BLaER1 treated with 17β-estradiol and CSF1 and Interleukin-3, amounts not matched to agents 10 nM and 100 nM (cell line): ENCODE measurements at regions not wholly inside any gene's neighbourhood (a gene's known extent, or its start where the extent isn't known, plus 50 kb on each side); places are given as distances from the start of the nearest gene placed in this dataset.
"Not testable (repeated sequence)": the region's sequence is repeated elsewhere in the genome, so short reads cannot be mapped to it uniquely, and the experiment has no call there.

Experiments
- H3K27ac ChIP-seq, 11 experiments: shearing (Covaris generic); formaldehyde crosslinking; 2 replicates each; pipeline ENCODE4 v1.8.1; 2022
- H3K27me3 ChIP-seq, 11 experiments: shearing (Covaris generic); formaldehyde crosslinking; 2 replicates each; pipeline ENCODE4 v1.8.1; 2022
- H3K36me3 ChIP-seq, 11 experiments: shearing (Covaris generic); formaldehyde crosslinking; 2 replicates each; pipeline ENCODE4 v1.8.1; 2022
- H3K4me1 ChIP-seq, 10 experiments: shearing (Covaris generic); formaldehyde crosslinking; 2 replicates each; pipeline ENCODE4 v1.8.1; 2022
- H3K4me2 ChIP-seq, 11 experiments: shearing (Covaris generic); formaldehyde crosslinking; 2 replicates each; pipeline ENCODE4 v1.8.1; 2022
- H3K4me3 ChIP-seq, 10 experiments: shearing (Covaris generic); formaldehyde crosslinking; 2 replicates each; pipeline ENCODE4 v1.8.1; 2022
- H3K9ac ChIP-seq, 11 experiments: shearing (Covaris generic); formaldehyde crosslinking; 2 replicates each; pipeline ENCODE4 v1.8.1; 2022
- H3K9me3 ChIP-seq, 11 experiments: shearing (Covaris generic); formaldehyde crosslinking; replicated peaks in 1 of 11; 2 replicates each; pipeline ENCODE4 v1.8.1; 2022
- H4K20me1 ChIP-seq, 11 experiments: shearing (Covaris generic); formaldehyde crosslinking; 2 replicates each; pipeline ENCODE4 v1.8.1; 2022
- Cebpa-rat ChIP-seq, 11 experiments: shearing (Covaris generic); IDR thresholded peaks; 2 replicates each; pipeline ENCODE4 v1.8.1; 2022

DNA sequence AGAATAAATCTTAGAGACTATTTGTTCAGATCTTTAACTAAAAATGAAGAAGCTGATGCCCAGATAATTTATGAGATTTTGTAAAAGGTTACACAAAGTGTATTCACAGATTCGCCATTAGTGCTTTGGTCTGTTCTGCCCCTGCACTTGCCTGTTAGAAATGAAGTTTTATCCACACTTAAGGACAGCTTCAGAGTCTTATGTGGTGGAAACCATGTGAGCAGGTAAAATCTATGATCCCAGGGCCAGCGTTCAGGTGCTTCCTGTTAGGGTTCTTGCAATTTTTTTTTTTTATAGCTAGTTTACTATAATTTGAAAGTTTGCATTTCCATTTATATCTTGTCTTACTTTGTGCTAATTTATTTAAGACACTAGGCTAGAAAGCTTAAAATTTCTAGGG is 561.6 kb downstream of the PRR16 start:
- no peaks in the 10 kb centered on the region for H3K27me3 ChIP-seq
- no peaks in the 10 kb centered on the region for H4K20me1 ChIP-seq
- no peaks in the 10 kb centered on the region for H3K36me3 ChIP-seq
- no peak overlapping the region for H3K4me3 ChIP-seq
- no peak overlapping the region for H3K27ac ChIP-seq
- H3K9ac ChIP-seq = no peak overlapping the region
- TF ChIP-seq Cebpa-rat (IDR thresholded peaks at IDR 0.05) = no peak
- no peaks in the 10 kb centered on the region for H3K9me3 ChIP-seq
- H3K4me1 ChIP-seq = no peaks in the 10 kb centered on the region
- no peak overlapping the region for H3K4me2 ChIP-seq

DNA sequence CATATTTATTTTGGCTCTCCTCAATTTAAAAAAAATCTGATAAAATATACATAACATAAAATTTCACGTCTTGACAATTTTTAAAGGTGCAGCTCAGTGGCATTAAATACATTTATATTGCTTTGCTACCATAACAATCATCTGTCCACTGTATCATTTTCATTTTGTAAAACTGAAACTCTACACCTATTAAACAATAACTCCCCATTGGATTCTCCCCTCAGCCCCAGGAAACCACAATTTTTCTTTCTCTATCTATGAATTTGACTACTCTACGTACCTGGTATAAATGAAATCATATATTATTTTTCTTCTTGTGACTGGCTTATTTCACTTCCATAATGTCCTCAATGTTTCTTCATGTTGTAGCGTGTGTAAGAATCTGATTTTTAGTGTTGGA is 563.5 kb downstream of the PRR16 start:
- no peaks in the 10 kb centered on the region for H3K36me3 ChIP-seq
- no peaks in the 10 kb centered on the region for H3K9me3 ChIP-seq
- no peak overlapping the region for H3K27ac ChIP-seq
- no peak for TF ChIP-seq Cebpa-rat (IDR thresholded peaks at IDR 0.05)
- no peak overlapping the region for H3K4me3 ChIP-seq
- no peaks in the 10 kb centered on the region for H3K4me1 ChIP-seq
- H3K4me2 ChIP-seq = no peak overlapping the region
- H3K27me3 ChIP-seq = no peaks in the 10 kb centered on the region
- H3K9ac ChIP-seq = no peak overlapping the region
- H4K20me1 ChIP-seq = no peaks in the 10 kb centered on the region

DNA sequence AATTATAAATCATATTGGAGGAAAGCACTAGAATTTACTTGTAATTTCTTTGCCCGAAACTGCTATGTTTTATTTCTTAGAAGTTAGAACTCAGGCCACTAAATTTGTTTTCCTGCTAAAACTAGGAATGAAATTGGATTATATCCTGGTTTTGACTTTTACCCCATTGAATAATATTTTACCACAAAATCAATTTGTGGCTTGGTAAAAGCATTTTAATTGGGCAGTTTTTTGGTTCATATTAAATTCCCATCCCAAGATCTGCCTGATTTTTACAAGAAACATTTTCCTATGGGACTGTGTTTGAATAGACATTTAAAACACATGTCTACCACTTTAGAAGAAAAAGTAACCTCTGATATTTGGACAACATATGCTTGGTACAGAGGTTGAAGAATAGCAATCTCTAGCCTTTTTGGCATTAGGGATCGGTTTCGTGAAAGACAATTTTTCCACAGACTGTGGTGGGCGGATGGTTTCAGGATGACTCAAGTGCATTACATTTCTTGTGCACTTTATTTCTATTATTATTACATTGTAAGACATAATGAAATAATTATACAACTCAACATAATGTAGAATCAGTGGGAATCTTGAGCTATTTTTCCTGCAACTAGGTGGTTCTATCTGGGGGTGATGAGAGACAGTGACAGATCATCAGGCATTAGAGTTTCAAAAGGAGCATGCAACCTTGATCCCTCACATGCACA is 565.6 kb downstream of the PRR16 start:
- H3K27ac ChIP-seq = no peak overlapping the region
- no peaks in the 10 kb centered on the region for H3K9me3 ChIP-seq
- H4K20me1 ChIP-seq = no peaks in the 10 kb centered on the region
- H3K9ac ChIP-seq = no peak overlapping the region
- no peaks in the 10 kb centered on the region for H3K36me3 ChIP-seq
- TF ChIP-seq Cebpa-rat (IDR thresholded peaks at IDR 0.05) = no peak
- no peak overlapping the region for H3K4me3 ChIP-seq
- 0 out of 20 replicates have a peak, but pooled peaks cover 0 to 4% (median 0%) of the 10 kb centered on the region in 10 experiments for H3K4me1 ChIP-seq
- H3K27me3 ChIP-seq = no peaks in the 10 kb centered on the region
- no peak overlapping the region for H3K4me2 ChIP-seq

DNA sequence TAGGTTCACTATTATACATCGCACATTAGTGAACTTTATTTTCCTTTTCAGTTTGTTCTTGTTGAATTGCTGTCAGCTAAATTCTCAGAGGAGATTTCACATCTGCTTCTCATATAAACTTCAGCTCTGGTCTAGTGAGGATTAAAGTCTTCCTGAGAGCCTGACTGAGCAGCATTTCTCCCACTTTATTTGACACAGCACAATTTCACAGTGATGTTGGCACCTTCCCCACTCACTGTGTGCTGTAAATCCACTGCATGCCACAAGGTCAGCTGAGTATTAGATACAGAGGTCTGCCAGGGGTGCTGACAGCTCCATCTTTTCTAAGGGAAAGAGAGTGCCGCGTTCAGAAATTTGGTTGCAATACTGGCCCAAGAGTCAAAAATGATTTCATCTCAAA is 567.4 kb downstream of the PRR16 start:
- H3K4me1 ChIP-seq = 0 out of 20 replicates have a peak, but pooled peaks cover 0 to 4% (median 0%) of the 10 kb centered on the region in 10 experiments
- H3K9me3 ChIP-seq = no peaks in the 10 kb centered on the region
- H3K27me3 ChIP-seq = no peaks in the 10 kb centered on the region
- no peak for TF ChIP-seq Cebpa-rat (IDR thresholded peaks at IDR 0.05)
- H3K4me2 ChIP-seq = no peak overlapping the region
- H3K4me3 ChIP-seq = no peak overlapping the region
- H4K20me1 ChIP-seq = no peaks in the 10 kb centered on the region
- H3K36me3 ChIP-seq = no peaks in the 10 kb centered on the region
- H3K27ac ChIP-seq = no peak overlapping the region
- H3K9ac ChIP-seq = no peak overlapping the region

DNA sequence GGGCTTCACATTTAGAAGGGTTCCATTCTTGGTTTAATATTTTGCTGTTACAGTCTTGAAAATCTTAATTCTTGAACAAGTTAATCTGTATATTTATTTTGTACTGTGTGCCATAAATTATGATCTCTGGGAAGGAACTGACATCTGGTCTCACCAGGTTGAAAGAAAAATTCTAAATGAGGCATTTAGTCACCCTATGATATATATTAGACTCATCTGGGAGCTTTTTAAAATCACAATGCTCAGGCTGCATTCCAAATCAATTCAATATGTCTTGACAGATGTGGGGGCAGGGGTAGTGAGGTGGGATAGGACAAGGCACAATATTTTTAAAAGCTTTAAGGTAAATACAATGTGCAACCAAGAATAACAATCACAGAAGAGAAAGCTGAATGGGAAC is 569.2 kb downstream of the PRR16 start:
- Histone ChIP-seq H3K27me3 (no peaks in the 10 kb centered on the region), H3K9me3 (no peaks in the 10 kb centered on the region), H3K36me3 (no peaks in the 10 kb centered on the region), H3K9ac (no peak overlapping the region), H3K4me3 (no peak overlapping the region), H4K20me1 (no peaks in the 10 kb centered on the region), H3K4me2 (no peak overlapping the region), H3K27ac (no peak overlapping the region), H3K4me1 (0 out of 20 replicates have a peak, but pooled peaks cover 0 to 4% (median 0%) of the 10 kb centered on the region in 10 experiments)
- TF ChIP-seq Cebpa-rat (IDR thresholded peaks at IDR 0.05) = no peak

DNA sequence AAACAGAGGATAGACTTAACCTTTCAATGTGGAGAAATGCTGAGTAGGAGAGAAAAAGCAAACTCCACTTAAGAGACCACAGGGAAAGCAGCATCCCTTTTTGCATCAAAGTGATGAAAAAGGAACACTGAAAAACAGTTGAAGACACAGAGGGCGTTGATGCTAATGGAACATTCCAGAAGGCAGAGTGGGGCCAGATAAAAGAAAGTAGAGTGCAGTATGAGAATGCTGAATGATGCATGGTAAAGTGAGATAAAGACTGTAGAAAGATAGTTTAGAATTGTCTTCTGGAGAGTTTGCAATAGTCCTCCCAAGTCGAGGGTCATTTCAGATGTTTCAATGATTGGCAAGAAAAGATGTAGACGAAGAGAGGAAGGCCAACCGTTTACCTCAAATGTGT is 574.3 kb downstream of the PRR16 start:
- 0 out of 20 replicates have a peak, but pooled peaks cover 0 to 4% (median 0%) of the 10 kb centered on the region in 10 experiments for H3K4me1 ChIP-seq
- TF ChIP-seq Cebpa-rat (IDR thresholded peaks at IDR 0.05) = no peak
- no peaks in the 10 kb centered on the region for H3K9me3 ChIP-seq
- H3K36me3 ChIP-seq = no peaks in the 10 kb centered on the region
- H4K20me1 ChIP-seq = no peaks in the 10 kb centered on the region
- no peak overlapping the region for H3K4me2 ChIP-seq
- H3K27ac ChIP-seq = no peak overlapping the region
- no peak overlapping the region for H3K4me3 ChIP-seq
- no peaks in the 10 kb centered on the region for H3K27me3 ChIP-seq
- no peak overlapping the region for H3K9ac ChIP-seq

DNA sequence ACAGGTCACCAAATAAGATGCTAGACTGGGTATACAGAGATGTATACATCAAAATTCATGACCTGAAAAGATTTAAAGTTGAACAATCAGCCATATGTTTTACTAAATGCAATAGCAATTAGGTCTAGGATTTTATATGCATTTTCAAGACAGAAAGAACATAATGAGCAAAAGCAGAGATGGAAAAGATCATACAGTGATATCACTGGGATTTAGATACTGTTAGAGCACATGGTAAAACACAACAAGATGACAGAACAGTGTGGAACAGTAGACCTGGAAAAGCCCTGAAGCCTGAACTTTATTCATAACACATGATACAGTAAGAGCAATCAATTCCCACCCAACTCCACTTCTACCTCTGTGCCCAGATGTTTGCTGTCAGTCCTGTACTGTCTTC is 585.9 kb downstream of the PRR16 start:
- Histone ChIP-seq H3K9me3 (no peaks in the 10 kb centered on the region), H3K9ac (no peak overlapping the region), H3K36me3 (no peaks in the 10 kb centered on the region), H3K27me3 (no peaks in the 10 kb centered on the region), H3K4me1 (no peaks in the 10 kb centered on the region), H3K4me3 (no peak overlapping the region), H3K4me2 (no peak overlapping the region), H3K27ac (no peak overlapping the region), H4K20me1 (no peaks in the 10 kb centered on the region)
- no peak for TF ChIP-seq Cebpa-rat (IDR thresholded peaks at IDR 0.05)

DNA sequence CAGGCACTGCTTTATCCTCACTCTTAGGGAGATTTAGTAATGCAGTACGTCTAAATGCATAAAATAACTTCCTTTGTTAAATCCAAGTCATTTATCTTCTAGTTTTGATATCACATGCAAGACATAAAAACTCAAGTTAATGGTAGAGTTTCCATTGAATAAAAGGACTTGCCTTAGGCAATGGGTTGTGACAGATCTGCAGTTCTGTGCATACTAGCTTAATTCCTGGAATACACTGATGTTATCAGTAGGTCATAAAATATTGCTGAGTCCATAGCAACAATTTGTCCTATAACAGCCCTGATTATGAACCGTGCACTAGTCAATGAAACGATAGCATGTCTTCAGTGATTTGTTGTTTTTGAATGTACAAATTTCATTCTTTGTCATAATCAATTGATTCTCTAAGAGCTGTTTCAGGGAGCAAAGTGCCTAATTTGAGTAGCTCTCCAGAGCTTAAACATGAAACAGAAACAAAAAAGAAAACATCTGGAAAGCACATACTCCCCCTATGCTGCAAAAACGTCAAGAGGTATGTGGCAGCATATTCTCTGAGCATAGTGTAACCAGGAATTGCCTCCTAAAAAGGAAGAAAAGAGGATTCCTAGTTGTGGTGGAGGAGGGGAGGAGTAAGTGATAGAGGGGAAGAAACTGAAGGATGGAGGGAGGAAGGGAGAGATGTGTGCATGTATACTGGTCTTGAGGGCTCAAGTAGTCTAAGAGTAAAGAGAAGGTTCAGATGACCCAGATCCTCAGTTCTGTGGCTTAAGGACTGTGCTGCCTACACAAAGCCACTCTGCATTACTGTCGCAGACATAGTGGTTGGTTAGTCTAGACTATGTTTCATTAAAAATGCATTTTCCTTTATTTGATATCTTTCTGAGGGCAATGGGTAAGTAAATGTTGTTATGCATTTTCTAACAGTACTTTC is 589.2 kb downstream of the PRR16 start:
- Histone ChIP-seq H3K27me3 (no peaks in the 10 kb centered on the region), H3K4me1 (no peaks in the 10 kb centered on the region), H3K27ac (no peak overlapping the region), H3K4me3 (no peak overlapping the region), H3K4me2 (no peak overlapping the region), H3K9ac (no peak overlapping the region), H3K9me3 (no peaks in the 10 kb centered on the region), H3K36me3 (no peaks in the 10 kb centered on the region), H4K20me1 (no peaks in the 10 kb centered on the region)
- TF ChIP-seq Cebpa-rat (IDR thresholded peaks at IDR 0.05) = no peak

DNA sequence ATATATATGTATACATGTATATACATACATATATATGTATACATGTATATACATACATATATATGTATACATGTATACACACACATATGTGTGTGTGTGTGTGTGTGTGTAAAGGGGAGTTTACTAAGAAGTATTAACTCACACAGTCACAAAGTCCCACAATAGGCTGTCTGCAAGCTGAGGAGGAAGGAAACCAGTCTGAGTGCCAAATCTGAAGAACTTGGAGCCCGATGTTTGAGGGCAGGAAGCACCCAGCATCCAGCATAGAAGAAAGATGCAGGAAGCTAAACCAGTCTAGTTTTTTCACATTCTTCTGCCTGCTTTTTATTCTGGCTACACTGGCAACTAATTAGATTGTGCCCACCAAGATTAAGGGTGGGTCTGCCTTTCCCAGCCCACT is 591.5 kb downstream of the PRR16 start:
- no peak overlapping the region for H3K4me3 ChIP-seq
- H3K27me3 ChIP-seq = no peaks in the 10 kb centered on the region

DNA sequence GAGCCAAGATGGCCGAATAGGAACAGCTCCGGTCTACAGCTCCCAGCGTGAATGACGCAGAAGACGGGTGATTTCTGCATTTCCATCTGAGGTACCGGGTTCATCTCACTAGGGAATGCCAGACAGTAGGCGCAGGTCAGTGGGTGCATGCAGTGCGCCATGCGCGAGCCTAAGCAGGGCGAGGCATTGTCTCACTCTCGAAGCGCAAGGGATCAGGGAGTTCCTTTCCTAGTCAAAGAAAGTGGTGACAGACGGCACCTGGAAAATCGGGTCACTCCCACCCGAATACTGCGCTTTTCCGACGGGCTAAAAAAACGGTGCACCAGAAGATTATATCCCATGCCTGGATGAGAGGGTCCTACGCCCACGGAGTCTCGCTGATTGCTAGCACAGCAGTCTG is 600.1 kb downstream of the PRR16 start:
- not testable (repeated sequence) for H3K9me3 ChIP-seq, H3K36me3 ChIP-seq, H3K27me3 ChIP-seq, H3K4me3 ChIP-seq, H3K4me1 ChIP-seq, H4K20me1 ChIP-seq, H3K9ac ChIP-seq, H3K27ac ChIP-seq, H3K4me2 ChIP-seq

More for the DNA sequence above, 591.5 kb downstream of the PRR16 start:
- TF ChIP-seq Cebpa-rat (IDR thresholded peaks at IDR 0.05) = no peak
- no peaks in the 10 kb centered on the region for H3K4me1 ChIP-seq
- H3K27ac ChIP-seq = no peak overlapping the region
- no peaks in the 10 kb centered on the region for H3K36me3 ChIP-seq
- H3K9me3 ChIP-seq = no peaks in the 10 kb centered on the region
- H4K20me1 ChIP-seq = no peaks in the 10 kb centered on the region
- H3K4me2 ChIP-seq = no peak overlapping the region
- no peak overlapping the region for H3K9ac ChIP-seq
